IMR-90 (cell line): ENCODE measurements at regions not wholly inside any gene's neighbourhood (a gene's known extent, or its start where the extent isn't known, plus 50 kb on each side); places are given as distances from the start of the nearest gene placed in this dataset.

Experiments used
- ATAC-seq: fragments of 200-7000 bp; cut with Tn5 transposase; 2 replicates; pipeline ENCODE4 v1.9.1; 2020; ENCODE audit warnings: low read depth, mild to moderate bottlenecking, moderate library complexity
- BruUV-seq: library from RNA; stranded (reverse); fragments of 400-500 nt; replicated peaks from 2 replicates; lab custom pipeline; 2021; lab: Mats Ljungman, UMichigan
- CTCF ChIA-PET: fragments of 300-600 bp; formaldehyde crosslinking; extraction: SDS; loops from one replicate; lab custom pipeline; 2021; ENCODE audit warnings: antibody characterized with exemption; lab: Yijun Ruan, JAX
- POLR2A ChIA-PET: fragments of 300-600 bp; sonication (Branson Sonifier 250); formaldehyde crosslinking; loops from one replicate; lab custom pipeline; 2022; ENCODE audit warnings: antibody characterized with exemption; ENCODE audit not compliant: unreplicated experiment; lab: Charles Lee
- DNase-seq: peaks from one replicate; pipeline ENCODE4 v3.0.0; 2013
- H2AFZ ChIP-seq: replicated peaks from 2 replicates; pipeline ENCODE3; 2013; ENCODE audit warnings: low read length, mild to moderate bottlenecking; ENCODE audit not compliant: poor library complexity
- H2AK5ac ChIP-seq: 2 replicates; pipeline ENCODE4 v1.6.1; 2013; ENCODE audit warnings: low read depth, low read length, inconsistent platforms
- H2AK9ac ChIP-seq: replicated peaks from 2 replicates; pipeline ENCODE3; 2013; ENCODE audit warnings: mild to moderate bottlenecking, low read depth, low read length, moderate library complexity; ENCODE audit not compliant: poor library complexity
- H2BK120ac ChIP-seq: 2 replicates; pipeline ENCODE4 v1.6.1; 2013; ENCODE audit warnings: low read depth, low read length, inconsistent platforms
- H2BK15ac ChIP-seq: 3 replicates; pipeline ENCODE4 v1.6.1; 2013; ENCODE audit warnings: low read depth, low read length, inconsistent platforms
- H2BK20ac ChIP-seq: 2 replicates; pipeline ENCODE4 v1.6.1; 2013; ENCODE audit warnings: low read depth, mild to moderate bottlenecking, inconsistent platforms, low read length, moderate library complexity
- H2BK5ac ChIP-seq: 2 replicates; pipeline ENCODE4 v1.6.1; 2013; ENCODE audit warnings: mild to moderate bottlenecking, low read depth, low read length, inconsistent platforms; ENCODE audit not compliant: poor library complexity, severe bottlenecking
- H3K14ac ChIP-seq: replicated peaks from 2 replicates; pipeline ENCODE4 v1.6.1; 2013; ENCODE audit warnings: low read depth, low read length, inconsistent platforms
- H3K18ac ChIP-seq: 2 replicates; pipeline ENCODE4 v1.6.1; 2013; ENCODE audit warnings: low read depth, low read length, control low read depth
- H3K23ac ChIP-seq: 2 replicates; pipeline ENCODE4 v1.6.1; 2013; ENCODE audit warnings: low read depth, low read length, inconsistent platforms
- H3K27ac ChIP-seq: 2 replicates; pipeline ENCODE4 v1.5.1; 2013; ENCODE audit warnings: mild to moderate bottlenecking, control low read depth, low read length; ENCODE audit not compliant: insufficient read depth
- H3K27me3 ChIP-seq: 2 replicates; pipeline ENCODE4 v1.6.1; 2013; ENCODE audit warnings: low read length; ENCODE audit not compliant: control insufficient read depth, insufficient read depth
- H3K36me3 ChIP-seq: 2 replicates; pipeline ENCODE4 v1.6.1; 2013; ENCODE audit warnings: low read length, mixed read lengths; ENCODE audit not compliant: control insufficient read depth, insufficient read depth
- H3K4ac ChIP-seq: 2 replicates; pipeline ENCODE4 v1.6.1; 2013; ENCODE audit warnings: low read depth, low read length, inconsistent platforms
- H3K4me1 ChIP-seq: 2 replicates; pipeline ENCODE4 v1.6.1; 2013; ENCODE audit warnings: low read length, mixed read lengths; ENCODE audit not compliant: control insufficient read depth, insufficient read depth
- H3K4me2 ChIP-seq: 2 replicates; pipeline ENCODE4 v1.6.1; 2013; ENCODE audit warnings: low read depth, mild to moderate bottlenecking, control low read depth, low read length, moderate library complexity
- H3K4me3 ChIP-seq: 2 replicates; pipeline ENCODE4 v1.5.1; 2013; ENCODE audit warnings: low read depth, mild to moderate bottlenecking, control low read depth, low read length, moderate library complexity; ENCODE audit not compliant: insufficient read depth
- H3K56ac ChIP-seq: 2 replicates; pipeline ENCODE4 v1.6.1; 2013; ENCODE audit warnings: low read length, inconsistent platforms; ENCODE audit not compliant: insufficient read depth; ENCODE audit errors: extremely low read depth
- H3K79me1 ChIP-seq, 2 experiments: 2 replicates each; pipeline ENCODE4 v1.6.1; 2013; ENCODE audit warnings: low read length in 2 of 2, inconsistent platforms in 1 of 2, low read depth in 1 of 2
- H3K9ac ChIP-seq: 2 replicates; pipeline ENCODE4 v1.6.1; 2013; ENCODE audit warnings: low read depth, low read length, control low read depth
- H3K9me1 ChIP-seq: 2 replicates; pipeline ENCODE4 v1.6.1; 2013; ENCODE audit warnings: low read length, inconsistent platforms; ENCODE audit not compliant: insufficient read depth
- H3K9me3 ChIP-seq: 2 replicates; pipeline ENCODE4 v1.6.1; 2013; ENCODE audit warnings: low read length; ENCODE audit not compliant: control insufficient read depth, insufficient read depth
- H4K20me1 ChIP-seq: 2 replicates; pipeline ENCODE4 v1.6.1; 2013; ENCODE audit warnings: low read length, inconsistent platforms; ENCODE audit not compliant: insufficient read depth
- H4K5ac ChIP-seq: 2 replicates; pipeline ENCODE4 v1.6.1; 2013; ENCODE audit warnings: mild to moderate bottlenecking, low read depth, low read length, control low read depth
- H4K8ac ChIP-seq, 2 experiments: 2 replicates each; pipeline ENCODE4 v1.6.1; 2013; ENCODE audit warnings: low read depth in 2 of 2, low read length in 2 of 2, control low read depth in 1 of 2, inconsistent platforms in 1 of 2
- H4K91ac ChIP-seq: 2 replicates; pipeline ENCODE4 v1.6.1; 2013; ENCODE audit warnings: low read depth, low read length, inconsistent platforms; ENCODE audit not compliant: insufficient read depth
- BHLHE40 ChIP-seq: fragments of 150-350 bp; IDR thresholded peaks from 2 replicates; pipeline ENCODE4 v1.6.1; 2016; ENCODE audit warnings: mild to moderate bottlenecking, low read depth, low read length
- CEBPB ChIP-seq: IDR thresholded peaks from 2 replicates; pipeline ENCODE4 v1.6.1; 2012; ENCODE audit warnings: low read depth, low read length, improper control_type of control experiment
- CHD1 ChIP-seq: IDR thresholded peaks from 2 replicates; pipeline ENCODE4 v1.6.1; 2012; ENCODE audit warnings: low read depth, low read length, improper control_type of control experiment
- CTCF ChIP-seq: conservative IDR thresholded peaks from 2 replicates; pipeline ENCODE4 v1.5.1; 2012; ENCODE audit warnings: mild to moderate bottlenecking, low read depth, low read length, improper control_type of control experiment
- ELK1 ChIP-seq: fragments of 150-350 bp; IDR thresholded peaks from 2 replicates; pipeline ENCODE4 v1.6.1; 2016; ENCODE audit warnings: low read depth, mild to moderate bottlenecking, low read length, moderate library complexity, borderline replicate concordance
- FOS ChIP-seq: fragments of 150-350 bp; IDR thresholded peaks from 2 replicates; pipeline ENCODE4 v1.6.1; 2016; ENCODE audit warnings: low read depth, low read length
- MAFK ChIP-seq: IDR thresholded peaks from 2 replicates; pipeline ENCODE4 v1.6.1; 2012; ENCODE audit warnings: low read depth, low read length, improper control_type of control experiment
- MAZ ChIP-seq: IDR thresholded peaks from 2 replicates; pipeline ENCODE4 v1.6.1; 2012; ENCODE audit warnings: low read depth, mild to moderate bottlenecking, low read length, improper control_type of control experiment, moderate library complexity, borderline replicate concordance
- MXI1 ChIP-seq: IDR thresholded peaks from 2 replicates; pipeline ENCODE4 v1.6.1; 2012; ENCODE audit warnings: low read depth, mild to moderate bottlenecking, low read length, moderate library complexity, borderline replicate concordance
- NFE2L2 ChIP-seq: fragments of 150-350 bp; IDR thresholded peaks from 2 replicates; pipeline ENCODE4 v1.6.1; 2016; ENCODE audit warnings: low read depth, mild to moderate bottlenecking, low read length
- POLR2A ChIP-seq: IDR thresholded peaks from 2 replicates; pipeline ENCODE4 v1.6.1; 2012; ENCODE audit warnings: mild to moderate bottlenecking, low read depth, low read length
- RAD21 ChIP-seq: IDR thresholded peaks from 2 replicates; pipeline ENCODE4 v1.6.1; 2012; ENCODE audit warnings: low read length, improper control_type of control experiment
- RCOR1 ChIP-seq: IDR thresholded peaks from 2 replicates; pipeline ENCODE4 v1.6.1; 2012; ENCODE audit warnings: mild to moderate bottlenecking, low read length, improper control_type of control experiment; ENCODE audit not compliant: insufficient replicate concordance
- RFX5 ChIP-seq: IDR thresholded peaks from 2 replicates; pipeline ENCODE4 v1.8.0; 2012; ENCODE audit warnings: low read depth, mild to moderate bottlenecking, low read length, moderate library complexity
- SMC3 ChIP-seq: fragments of 150-350 bp; IDR thresholded peaks from 2 replicates; pipeline ENCODE4 v1.6.1; 2016; ENCODE audit warnings: low read depth, mild to moderate bottlenecking, antibody characterized with exemption, low read length, moderate library complexity
- USF2 ChIP-seq: fragments of 150-350 bp; IDR thresholded peaks from 2 replicates; pipeline ENCODE4 v1.6.1; 2017; ENCODE audit warnings: mild to moderate bottlenecking, antibody characterized with exemption, low read length, low read depth
- WGBS, 2 experiments: methylation state at CpG; one replicate each; pipeline versions ENCODE4 v1.1.5 to v1.1.7; 2013; ENCODE audit warnings: missing lambda C conversion rate in 2 of 2; ENCODE audit not compliant: insufficient read length in 1 of 2; ENCODE audit errors: extremely low coverage in 2 of 2; 5-methylcytosine and 5-hydroxymethylcytosine counted together
- dilution Hi-C: fragments of 300-500 bp; cut with HindIII; formaldehyde crosslinking; loops from one replicate; pipeline ENCODE4 v1.14.3; 2018; ENCODE audit warnings: low sequenced_read_pairs; ENCODE audit not compliant: unreplicated experiment
- in situ Hi-C: fragments of 300-500 bp; cut with MboI; formaldehyde crosslinking; loops from 3 replicates; pipeline ENCODE4 v1.14.3; 2019; ENCODE audit warnings: low sequenced_read_pairs, inconsistent platforms, mixed read lengths
- intact Hi-C: fragments of 100-400 bp; cut with micrococcal nuclease; formaldehyde crosslinking; loops from 2 replicates; pipeline ENCODE4 v1.10.0; 2022

GRCh38 chr16:86252596-86252995 is 257.7 kb upstream of the FOXF1 start:
- POLR2A ChIA-PET = interaction anchor here (0.7 to 1.0 kb wide), 2 partner anchors 51 to 259 kb away, joined by 3 read pairs; no protein-coding TSS in a partner anchor

More at GRCh38 chr16:86252596-86252995, 257.7 kb upstream of the FOXF1 start:
- ATAC-seq = peak; percentile 56
- H4K5ac ChIP-seq = peak overlapping the region; percentile 85
- H2BK20ac ChIP-seq = peak overlapping the region; percentile 97
- H2BK15ac ChIP-seq = peak overlapping the region; percentile 72; the same call in 2 of the 3 replicates
- TF ChIP-seq CTCF = peak; percentile 47
- no peak for TF ChIP-seq RFX5
- no peak for TF ChIP-seq SMC3
- TF ChIP-seq RAD21 = peak; percentile 37
- TF ChIP-seq USF2 = no peak
- TF ChIP-seq FOS = peak; percentile 59; the same call in 1 of the 2 replicates
- TF ChIP-seq BHLHE40 = no peak
- no peak for TF ChIP-seq CEBPB
- TF ChIP-seq ELK1 = no peak
- no peak for TF ChIP-seq MXI1
- no peak for TF ChIP-seq POLR2A
- no peak for TF ChIP-seq MAFK
- TF ChIP-seq RCOR1 = peak; percentile 52
- no peak for TF ChIP-seq CHD1
- no peak for TF ChIP-seq NFE2L2
- no peak for TF ChIP-seq MAZ
- peak overlapping the region; percentile 15 for H2AK9ac ChIP-seq
- peaks cover 21% of the 10 kb centered on the region for H3K4me1 ChIP-seq
- H3K9me3 ChIP-seq = peaks cover 6% of the 10 kb centered on the region
- DNase-seq = peak; percentile 65
- intact Hi-C loops = loop anchor here (5.0 kb wide), 1 partner anchor 205 kb away; no protein-coding TSS in a partner anchor
- no TSS peak for BruUV-seq
- H3K79me1 ChIP-seq = peaks cover 0 to 35% of the 10 kb centered on the region in 2 experiments; a peak in 2 of 4 replicates
- peak overlapping the region; percentile 79 to 83 for H4K8ac ChIP-seq
- H4K20me1 ChIP-seq = no peaks in the 10 kb centered on the region
- 41% methylated on average over 3 of the region's 6 CpGs; no CpG with 5 or more reads in 1 of the 2 experiments for WGBS, 2 experiments
- H3K23ac ChIP-seq = peak overlapping the region; percentile 96
- H3K4me3 ChIP-seq = no peak overlapping the region
- H3K9me1 ChIP-seq = peaks cover 30% of the 10 kb centered on the region
- H3K56ac ChIP-seq = peak overlapping the region; percentile 82; the same call in 1 of the 2 replicates
- H2BK5ac ChIP-seq = peak overlapping the region; percentile 87
- in situ Hi-C loops = no loop called here
- peak overlapping the region; percentile 97 for H2AK5ac ChIP-seq
- dilution Hi-C loops = no loop called here
- H3K27ac ChIP-seq = peak overlapping the region; percentile 94
- H3K9ac ChIP-seq = 0 out of 2 replicates have a peak overlapping the region, but pooled peaks have one; percentile 26
- H4K91ac ChIP-seq = peak overlapping the region; percentile 98
- peak overlapping the region; percentile 78 for H3K14ac ChIP-seq
- peak overlapping the region; percentile 99 for H3K4ac ChIP-seq
- CTCF ChIA-PET = interaction anchor here (0.6 to 2.0 kb wide), 16 partner anchors 9 to 265 kb away, joined by 3 to 11 read pairs (median 5); no protein-coding TSS in a partner anchor
- peak overlapping the region; percentile 93 for H3K18ac ChIP-seq
- peak overlapping the region; percentile 99 for H2BK120ac ChIP-seq
- peak overlapping the region; percentile 60 for H2AFZ ChIP-seq
- no peak overlapping the region for H3K4me2 ChIP-seq
- H3K27me3 ChIP-seq = no peaks in the 10 kb centered on the region
- peaks cover 1% of the 10 kb centered on the region; the same call in 1 of the 2 replicates for H3K36me3 ChIP-seq
